ENCODE measurements at regions not wholly inside any gene's neighbourhood (a gene's known extent, or its start where the extent isn't known, plus 50 kb on each side); places are given as distances from the start of the nearest gene placed in this dataset.

DNA sequence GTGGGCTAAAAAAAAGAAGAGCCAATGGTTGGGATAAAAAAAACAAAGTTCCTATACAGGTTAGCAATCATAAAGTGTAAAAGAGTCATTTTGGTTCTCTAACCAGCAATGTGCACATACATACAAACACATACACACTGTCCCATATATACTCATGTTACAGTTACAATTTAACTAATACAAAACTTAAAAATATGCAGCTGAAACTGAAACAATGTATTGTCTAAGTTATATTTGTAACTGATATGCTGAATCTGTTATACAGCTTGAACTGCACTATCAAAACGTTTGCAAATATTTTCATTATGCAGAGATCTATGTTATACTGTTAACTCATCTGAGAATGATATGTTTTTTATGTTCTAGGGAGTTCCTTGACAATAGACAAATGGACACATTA is 173.7 kb downstream of the KLF12 start:
- TF ChIP-seq CTCF (IDR thresholded peaks at IDR 0.05) (no peak), POLR2A (IDR thresholded peaks at IDR 0.05) (no peak)
